Natural killer cell (primary cell): ENCODE measurements at regions not wholly inside any gene's neighbourhood (a gene's known extent, or its start where the extent isn't known, plus 50 kb on each side); places are given as distances from the start of the nearest gene placed in this dataset.

Source experiments
- ATAC-seq, 3 donors: fragments of 150-1000 bp in 2 of 3; fragments of 200-7000 bp in 1 of 3; cut with Tn5 transposase; 1 replicate in 1 of 3; 2 replicates in 2 of 3; pipeline ENCODE4 v1.10.0; 2021; ENCODE audit warnings: mild to moderate bottlenecking in 2 of 3, moderate library complexity in 2 of 3
- DNase-seq, 2 donors: peaks; one replicate each; pipeline versions ENCODE4 v3.0.0 to v3.0.0-alpha.2; 2013 to 2021; ENCODE audit warnings: mixed read lengths in 1 of 2
- H3K27ac ChIP-seq: one replicate; pipeline ENCODE4 v1.5.1; 2013; ENCODE audit warnings: mild to moderate bottlenecking, low read length
- H3K27me3 ChIP-seq: one replicate; pipeline ENCODE4 v1.6.1; 2013; ENCODE audit warnings: low read length; ENCODE audit not compliant: control insufficient read depth, insufficient read depth
- H3K36me3 ChIP-seq: one replicate; pipeline ENCODE4 v1.6.1; 2013; ENCODE audit warnings: low read length; ENCODE audit not compliant: control insufficient read depth, insufficient read depth
- H3K4me1 ChIP-seq: one replicate; pipeline ENCODE4 v1.6.1; 2013; ENCODE audit warnings: low read length; ENCODE audit not compliant: control insufficient read depth, insufficient read depth
- H3K4me3 ChIP-seq: one replicate; pipeline ENCODE4 v1.5.1; 2013; ENCODE audit warnings: low read length
- H3K9me3 ChIP-seq: one replicate; pipeline ENCODE4 v1.6.1; 2013; ENCODE audit warnings: low read length; ENCODE audit not compliant: control insufficient read depth, insufficient read depth
- H3K27ac Mint-ChIP-seq, 2 donors: one replicate each; pipeline ENCODE4 v1.8.0; 2022; ENCODE audit warnings: mild to moderate bottlenecking in 2 of 2, mixed read lengths in 2 of 2, moderate library complexity in 1 of 2
- H3K27me3 Mint-ChIP-seq, 2 donors: one replicate each; pipeline ENCODE4 v1.8.0; 2022; ENCODE audit warnings: low read depth in 2 of 2, mixed read lengths in 2 of 2
- H3K36me3 Mint-ChIP-seq: one replicate; pipeline ENCODE4 v1.8.0; 2022; ENCODE audit warnings: mixed read lengths
- H3K4me1 Mint-ChIP-seq, 2 donors: one replicate each; pipeline ENCODE4 v1.8.0; 2022; ENCODE audit warnings: mixed read lengths in 2 of 2
- H3K4me3 Mint-ChIP-seq: one replicate; pipeline ENCODE4 v1.8.0; 2022; ENCODE audit warnings: mild to moderate bottlenecking, moderate library complexity, mixed read lengths
- H3K9me3 Mint-ChIP-seq, 2 donors: one replicate each; pipeline ENCODE4 v1.8.0; 2022; ENCODE audit warnings: mixed read lengths in 2 of 2
- WGBS: methylation state at CpG from one replicate; pipeline ENCODE4 v1.1.7; 2013; ENCODE audit warnings: missing lambda C conversion rate; ENCODE audit not compliant: insufficient coverage; 5-methylcytosine and 5-hydroxymethylcytosine counted together
- intact Hi-C: fragments of 100-400 bp; cut with micrococcal nuclease; formaldehyde crosslinking; loops from one replicate; pipeline ENCODE4 v1.14.2; 2022
- TF ChIP-seq, protein P1 (sequence below): fragments of 200-600 bp; IDR thresholded peaks from one replicate; pipeline ENCODE4 v1.8.0; 2022; ENCODE audit warnings: antibody characterized with exemption

DNA sequence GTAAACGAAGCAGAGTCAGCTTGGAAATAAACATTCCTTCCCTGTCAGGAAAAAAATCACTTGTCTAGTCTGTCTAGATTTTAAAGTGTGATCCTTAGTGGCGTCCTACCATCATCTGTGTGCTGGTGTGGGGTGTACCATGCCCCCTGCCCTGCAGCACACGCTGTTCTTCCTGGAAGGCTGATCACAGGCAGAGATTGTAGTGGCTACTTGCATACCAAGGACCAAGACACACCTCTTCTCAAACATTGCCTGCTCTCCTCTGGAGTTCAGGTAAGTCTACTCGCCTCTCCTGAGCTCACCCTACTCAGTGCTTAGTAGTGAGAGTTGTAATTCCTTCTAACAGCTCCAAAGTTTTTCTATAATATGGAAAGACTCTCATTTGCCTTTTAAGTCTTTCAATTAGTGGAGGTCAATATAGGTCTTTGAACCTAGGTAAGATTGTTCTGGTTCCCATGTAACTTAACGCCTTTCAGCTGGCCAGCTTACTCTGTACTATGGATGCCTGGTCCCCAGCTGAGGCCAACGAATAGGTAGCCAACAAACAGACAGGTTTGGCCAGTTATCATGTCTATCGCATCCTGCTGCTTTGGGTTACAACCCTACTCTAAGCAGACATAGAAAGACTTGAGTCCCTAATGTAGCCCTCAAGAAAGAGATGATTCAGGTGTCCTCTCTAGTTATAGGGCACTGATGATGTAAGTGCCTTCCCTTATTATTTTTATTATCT, 55.4 kb downstream of the XCL1 start:
- Histone ChIP-seq H3K9me3 (no peaks in the 10 kb centered on the region), H3K4me1 (no peaks in the 10 kb centered on the region), H3K27me3 (no peaks in the 10 kb centered on the region), H3K36me3 (no peaks in the 10 kb centered on the region), H3K4me3 (no peak overlapping the region), H3K27ac (no peak overlapping the region)
- 78% methylated on average over 5 of the region's 7 CpGs for WGBS
- Mint-ChIP-seq H3K9me3 (no peaks in the 10 kb centered on the region), H3K4me3 (no peak overlapping the region), H3K27me3 (peaks cover 0 to 3% of the 10 kb centered on the region in 2 donors), H3K27ac (no peak overlapping the region), H3K4me1 (no peaks in the 10 kb centered on the region), H3K36me3 (no peaks in the 10 kb centered on the region)
- TF ChIP-seq, protein P1, sequence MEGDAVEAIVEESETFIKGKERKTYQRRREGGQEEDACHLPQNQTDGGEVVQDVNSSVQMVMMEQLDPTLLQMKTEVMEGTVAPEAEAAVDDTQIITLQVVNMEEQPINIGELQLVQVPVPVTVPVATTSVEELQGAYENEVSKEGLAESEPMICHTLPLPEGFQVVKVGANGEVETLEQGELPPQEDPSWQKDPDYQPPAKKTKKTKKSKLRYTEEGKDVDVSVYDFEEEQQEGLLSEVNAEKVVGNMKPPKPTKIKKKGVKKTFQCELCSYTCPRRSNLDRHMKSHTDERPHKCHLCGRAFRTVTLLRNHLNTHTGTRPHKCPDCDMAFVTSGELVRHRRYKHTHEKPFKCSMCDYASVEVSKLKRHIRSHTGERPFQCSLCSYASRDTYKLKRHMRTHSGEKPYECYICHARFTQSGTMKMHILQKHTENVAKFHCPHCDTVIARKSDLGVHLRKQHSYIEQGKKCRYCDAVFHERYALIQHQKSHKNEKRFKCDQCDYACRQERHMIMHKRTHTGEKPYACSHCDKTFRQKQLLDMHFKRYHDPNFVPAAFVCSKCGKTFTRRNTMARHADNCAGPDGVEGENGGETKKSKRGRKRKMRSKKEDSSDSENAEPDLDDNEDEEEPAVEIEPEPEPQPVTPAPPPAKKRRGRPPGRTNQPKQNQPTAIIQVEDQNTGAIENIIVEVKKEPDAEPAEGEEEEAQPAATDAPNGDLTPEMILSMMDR, result no peak
- no peak for ATAC-seq
- intact Hi-C loops, result no loop called here
- no peak for DNase-seq

- intact Hi-C loops, result no loop called here
- no peaks in the 10 kb centered on the region for H3K9me3 Mint-ChIP-seq
Observed at GRCh38 chr1:168634951-168635532, 58.6 kb downstream of the XCL1 start.

GRCh38 chr1:168636200-168636599, 59.8 kb downstream of the XCL1 start:
- no peaks in the 10 kb centered on the region for H3K9me3 Mint-ChIP-seq

More at GRCh38 chr1:168634951-168635532, 58.6 kb downstream of the XCL1 start:
- ATAC-seq (no peak), DNase-seq (no peak)
- Mint-ChIP-seq H3K36me3 (no peaks in the 10 kb centered on the region), H3K4me3 (no peak overlapping the region), H3K4me1 (no peaks in the 10 kb centered on the region), H3K27ac (no peak overlapping the region), H3K27me3 (peaks cover 5 to 11% of the 10 kb centered on the region in 2 donors)
- TF ChIP-seq, protein P1, result no peak
- Histone ChIP-seq H3K9me3 (no peaks in the 10 kb centered on the region), H3K4me1 (no peaks in the 10 kb centered on the region), H3K27ac (no peak overlapping the region), H3K36me3 (no peaks in the 10 kb centered on the region), H3K4me3 (no peak overlapping the region), H3K27me3 (no peaks in the 10 kb centered on the region)
- WGBS, result 96% methylated on average over 2 of the region's 3 CpGs

More at GRCh38 chr1:168636200-168636599, 59.8 kb downstream of the XCL1 start:
- Mint-ChIP-seq H3K4me1 (no peaks in the 10 kb centered on the region), H3K27me3 (peaks cover 5 to 11% of the 10 kb centered on the region in 2 donors), H3K36me3 (no peaks in the 10 kb centered on the region), H3K27ac (no peak overlapping the region), H3K4me3 (no peak overlapping the region)
- Histone ChIP-seq H3K36me3 (no peaks in the 10 kb centered on the region), H3K9me3 (no peaks in the 10 kb centered on the region), H3K4me1 (no peaks in the 10 kb centered on the region), H3K27me3 (no peaks in the 10 kb centered on the region), H3K4me3 (no peak overlapping the region), H3K27ac (no peak overlapping the region)
- intact Hi-C loops, result no loop called here
- DNase-seq (no peak), ATAC-seq (no peak)
- TF ChIP-seq, protein P1, result no peak
- WGBS, result no CpG with 5 or more reads among the region's 1 CpG
